ENCODE measurements at regions not wholly inside any gene's neighbourhood (a gene's known extent, or its start where the extent isn't known, plus 50 kb on each side); places are given as distances from the start of the nearest gene placed in this dataset.

GRCh38 chr20:11159728-11160127, 485.9 kb upstream of the JAG1 start (continued):
- TF ChIP-seq CHD7 (IDR thresholded peaks at IDR 0.05; ENCODE audit: insufficient replicate concordance, low read length) (no peak), USF2 (IDR thresholded peaks at IDR 0.05; ENCODE audit: low read length) (no peak), FOSL1 (IDR thresholded peaks at IDR 0.05; ENCODE audit: insufficient read depth, low read depth, low read length) (no peak), EGR1 (IDR thresholded peaks at IDR 0.05; ENCODE audit: borderline replicate concordance, low read depth, low read length) (no peak)

Measured in H1 (cell line).